Adrenal gland (tissue), 5 donors: ENCODE measurements at regions not wholly inside any gene's neighbourhood (a gene's known extent, or its start where the extent isn't known, plus 50 kb on each side); places are given as distances from the start of the nearest gene placed in this dataset.

Experiments
- POLR2A ChIP-seq, 2 donors: fragments of 450-650 bp; IDR thresholded peaks; one replicate each; pipeline ENCODE4 v1.6.1; 2017; ENCODE audit warnings: antibody characterized with exemption in 2 of 2, mild to moderate bottlenecking in 2 of 2, moderate library complexity in 1 of 2
- TF ChIP-seq, protein P1 (sequence below), 6 experiments: fragments of 450-650 bp in 4 of 6; fragments of 200-600 bp in 2 of 6; sonication (generic) in 1 of 6; IDR thresholded peaks; 1 replicate in 5 of 6; 2 replicates in 1 of 6; pipeline versions ENCODE4 v1.5.1 to v1.8.0; 2016 to 2021; ENCODE audit warnings: antibody characterized with exemption in 6 of 6, mild to moderate bottlenecking in 2 of 6, moderate library complexity in 1 of 6
- donor health status: DM: no; HTN: no; CAD: no.

DNA sequence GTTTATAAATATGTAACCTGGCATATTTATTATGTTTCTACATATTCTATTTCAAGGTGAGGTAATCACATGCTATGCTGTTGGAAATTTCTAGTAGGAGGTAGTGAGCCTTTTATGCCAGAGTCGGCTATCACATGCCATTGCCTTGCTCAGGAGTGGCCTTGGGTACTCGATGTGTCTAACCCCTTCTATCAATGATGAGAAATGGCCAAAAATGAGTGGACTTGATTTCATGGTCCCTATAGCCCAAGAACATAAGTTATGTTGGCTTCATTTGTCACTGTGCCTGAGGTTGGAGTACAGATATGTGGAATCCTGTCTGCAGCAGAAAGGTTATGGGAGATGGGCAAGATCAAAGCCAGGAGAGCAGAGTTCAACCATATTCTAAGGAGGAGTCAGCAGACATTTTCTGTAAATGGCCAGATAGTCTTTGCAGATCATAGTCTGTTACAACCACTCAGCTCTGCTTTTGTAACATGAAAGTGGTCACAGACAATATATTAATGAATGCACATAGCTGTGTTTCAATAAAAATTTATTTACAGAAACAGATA is 554.4 kb downstream of the PDCD6IP start:
- TF ChIP-seq, protein P1, sequence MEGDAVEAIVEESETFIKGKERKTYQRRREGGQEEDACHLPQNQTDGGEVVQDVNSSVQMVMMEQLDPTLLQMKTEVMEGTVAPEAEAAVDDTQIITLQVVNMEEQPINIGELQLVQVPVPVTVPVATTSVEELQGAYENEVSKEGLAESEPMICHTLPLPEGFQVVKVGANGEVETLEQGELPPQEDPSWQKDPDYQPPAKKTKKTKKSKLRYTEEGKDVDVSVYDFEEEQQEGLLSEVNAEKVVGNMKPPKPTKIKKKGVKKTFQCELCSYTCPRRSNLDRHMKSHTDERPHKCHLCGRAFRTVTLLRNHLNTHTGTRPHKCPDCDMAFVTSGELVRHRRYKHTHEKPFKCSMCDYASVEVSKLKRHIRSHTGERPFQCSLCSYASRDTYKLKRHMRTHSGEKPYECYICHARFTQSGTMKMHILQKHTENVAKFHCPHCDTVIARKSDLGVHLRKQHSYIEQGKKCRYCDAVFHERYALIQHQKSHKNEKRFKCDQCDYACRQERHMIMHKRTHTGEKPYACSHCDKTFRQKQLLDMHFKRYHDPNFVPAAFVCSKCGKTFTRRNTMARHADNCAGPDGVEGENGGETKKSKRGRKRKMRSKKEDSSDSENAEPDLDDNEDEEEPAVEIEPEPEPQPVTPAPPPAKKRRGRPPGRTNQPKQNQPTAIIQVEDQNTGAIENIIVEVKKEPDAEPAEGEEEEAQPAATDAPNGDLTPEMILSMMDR (IDR thresholded peaks at IDR 0.05): no peak
- TF ChIP-seq POLR2A (IDR thresholded peaks at IDR 0.05): no peak
